Thoracic aorta (tissue), 2 donors: ENCODE measurements at regions not wholly inside any gene's neighbourhood (a gene's known extent, or its start where the extent isn't known, plus 50 kb on each side); places are given as distances from the start of the nearest gene placed in this dataset.

Experiments
- ATAC-seq: fragments of 150-250 bp; one replicate; pipeline ENCODE4 v1.8.0; 2017; ENCODE audit warnings: low read depth; ENCODE audit not compliant: insufficient number of reproducible peaks, low FRiP score
- DNase-seq: peaks from one replicate; pipeline ENCODE4 v3.0.0-alpha.2; 2020; ENCODE audit warnings: low spot score
- H3K27ac ChIP-seq, 2 donors: fragments of 200-600 bp; sonication (generic); 1 replicate in 1 of 2; 2 replicates in 1 of 2; pipeline ENCODE4 v1.5.1; 2016; ENCODE audit warnings: mild to moderate bottlenecking in 2 of 2, moderate library complexity in 2 of 2
- H3K27me3 ChIP-seq: fragments of 200-600 bp; sonication (generic); replicated peaks from 2 replicates; pipeline ENCODE4 v1.6.0; 2016; ENCODE audit warnings: mild to moderate bottlenecking; ENCODE audit not compliant: insufficient read depth
- H3K36me3 ChIP-seq: fragments of 200-600 bp; sonication (generic); one replicate; pipeline ENCODE4 v1.5.1; 2016
- H3K4me1 ChIP-seq, 2 donors: fragments of 200-600 bp; sonication (generic); 1 replicate in 1 of 2; 2 replicates in 1 of 2; pipeline versions ENCODE4 v1.5.1 to v1.6.0; 2016; ENCODE audit warnings: low read depth in 2 of 2, mild to moderate bottlenecking in 1 of 2; ENCODE audit not compliant: control insufficient read depth in 1 of 2
- H3K4me3 ChIP-seq: fragments of 200-600 bp; sonication (generic); 2 replicates; pipeline ENCODE4 v1.5.1; 2016; ENCODE audit warnings: mild to moderate bottlenecking
- H3K9me3 ChIP-seq: fragments of 200-600 bp; sonication (generic); 2 replicates; pipeline ENCODE4 v1.5.1; 2016
- CTCF ChIP-seq: fragments of 200-600 bp; sonication (generic); IDR thresholded peaks from one replicate; pipeline ENCODE4 v1.5.1; 2019; ENCODE audit warnings: antibody characterized with exemption

GRCh38 chr4:128342762-128343161, 55.1 kb upstream of the PGRMC2 start:
- DNase-seq (no peak), ATAC-seq (no peak)
- peaks cover 2 to 4% of the 10 kb centered on the region in 2 donors for H3K4me1 ChIP-seq
- H3K27ac ChIP-seq = no peak overlapping the region
- H3K36me3 ChIP-seq = no peaks in the 10 kb centered on the region
- H3K4me3 ChIP-seq = no peak overlapping the region
- H3K9me3 ChIP-seq = no peaks in the 10 kb centered on the region
- TF ChIP-seq CTCF = no peak
- no peaks in the 10 kb centered on the region for H3K27me3 ChIP-seq

- H3K36me3 ChIP-seq = no peaks in the 10 kb centered on the region
- no peak overlapping the region for H3K27ac ChIP-seq
- DNase-seq (no peak), ATAC-seq (no peak)
- H3K4me3 ChIP-seq = no peak overlapping the region
- no peak for TF ChIP-seq CTCF
- no peaks in the 10 kb centered on the region for H3K27me3 ChIP-seq
- H3K9me3 ChIP-seq = no peaks in the 10 kb centered on the region
- H3K4me1 ChIP-seq = no peaks in the 10 kb centered on the region
Observed at GRCh38 chr4:128341634-128342033, 54.0 kb upstream of the PGRMC2 start.

- no peak for TF ChIP-seq CTCF
- no peaks in the 10 kb centered on the region for H3K36me3 ChIP-seq
- no peaks in the 10 kb centered on the region for H3K9me3 ChIP-seq
- ATAC-seq = no peak
- DNase-seq = no peak
- no peaks in the 10 kb centered on the region for H3K27me3 ChIP-seq
- no peak overlapping the region for H3K4me3 ChIP-seq
- no peak overlapping the region for H3K27ac ChIP-seq
- H3K4me1 ChIP-seq = no peaks in the 10 kb centered on the region
Observed at GRCh38 chr4:128338634-128339355, 51.2 kb upstream of the PGRMC2 start.

- Histone ChIP-seq H3K4me3 (no peak overlapping the region), H3K27me3 (no peaks in the 10 kb centered on the region), H3K4me1 (no peaks in the 10 kb centered on the region), H3K27ac (no peak overlapping the region), H3K9me3 (no peaks in the 10 kb centered on the region), H3K36me3 (no peaks in the 10 kb centered on the region)
- DNase-seq = no peak
- TF ChIP-seq CTCF = no peak
- ATAC-seq = no peak
Observed at GRCh38 chr4:128337863-128338262, 50.2 kb upstream of the PGRMC2 start.
